ENCODE measurements at regions not wholly inside any gene's neighbourhood (a gene's known extent, or its start where the extent isn't known, plus 50 kb on each side); places are given as distances from the start of the nearest gene placed in this dataset.

DNA sequence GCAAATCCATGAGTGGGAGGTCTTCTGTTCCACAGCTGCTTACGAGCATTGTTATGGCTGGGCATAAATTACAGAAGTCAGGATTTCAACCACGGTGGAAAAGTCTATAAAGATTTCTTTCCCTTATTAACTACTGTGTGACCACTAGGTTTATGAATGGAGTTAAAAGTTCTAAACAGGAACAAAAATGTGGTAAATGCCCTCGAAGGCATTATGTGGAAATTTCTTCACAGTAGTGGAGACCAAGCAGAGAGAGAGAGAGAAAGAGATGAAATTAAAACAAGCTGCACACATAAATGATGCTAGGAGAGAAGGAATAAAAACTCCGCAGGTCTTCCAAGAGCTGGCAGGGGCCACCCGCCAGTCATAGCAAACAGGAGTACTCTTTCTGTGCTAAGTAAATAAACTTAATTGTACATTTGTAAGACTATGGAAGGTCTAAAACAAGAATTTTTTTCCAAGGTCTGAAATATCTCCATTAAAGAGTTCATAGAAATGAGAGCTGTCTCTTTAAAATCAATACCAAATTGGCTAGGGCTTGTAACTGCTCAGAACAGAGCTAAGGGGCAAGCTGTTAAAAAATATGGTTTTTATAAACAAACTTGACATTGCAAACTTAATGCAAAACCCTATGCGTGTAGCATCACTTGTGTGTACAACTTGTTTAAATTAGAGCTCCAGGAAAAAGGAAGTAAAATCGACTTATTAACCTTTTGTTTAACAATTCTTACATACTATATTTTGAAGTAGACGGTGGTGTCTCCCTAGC lies 438.2 kb downstream of the MEIS1 start:
- TF ChIP-seq CTCF (tag by site-specific recombination; IDR thresholded peaks at IDR 0.05) (no peak), ZNF280D (tag by site-specific recombination; IDR thresholded peaks at IDR 0.05) (no peak)
- TF ChIP-seq, protein P1, sequence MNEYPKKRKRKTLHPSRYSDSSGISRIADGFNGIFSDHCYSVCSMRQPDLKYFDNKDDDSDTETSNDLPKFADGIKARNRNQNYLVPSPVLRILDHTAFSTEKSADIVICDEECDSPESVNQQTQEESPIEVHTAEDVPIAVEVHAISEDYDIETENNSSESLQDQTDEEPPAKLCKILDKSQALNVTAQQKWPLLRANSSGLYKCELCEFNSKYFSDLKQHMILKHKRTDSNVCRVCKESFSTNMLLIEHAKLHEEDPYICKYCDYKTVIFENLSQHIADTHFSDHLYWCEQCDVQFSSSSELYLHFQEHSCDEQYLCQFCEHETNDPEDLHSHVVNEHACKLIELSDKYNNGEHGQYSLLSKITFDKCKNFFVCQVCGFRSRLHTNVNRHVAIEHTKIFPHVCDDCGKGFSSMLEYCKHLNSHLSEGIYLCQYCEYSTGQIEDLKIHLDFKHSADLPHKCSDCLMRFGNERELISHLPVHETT (tag by site-specific recombination; IDR thresholded peaks at IDR 0.05) = no peak
